DND-41 (cell line): ENCODE measurements at regions not wholly inside any gene's neighbourhood (a gene's known extent, or its start where the extent isn't known, plus 50 kb on each side); places are given as distances from the start of the nearest gene placed in this dataset.

ENCODE experiments used
- CTCF ChIP-seq: IDR thresholded peaks from 2 replicates; pipeline ENCODE4 v1.5.1; 2012; ENCODE audit warnings: borderline replicate concordance, low read length, moderate library complexity, mild to moderate bottlenecking; ENCODE audit not compliant: poor library complexity, severe bottlenecking; ENCODE audit errors: extremely low read depth
- EZH2 ChIP-seq: IDR thresholded peaks from 3 replicates; pipeline ENCODE4 v1.6.1; 2012; ENCODE audit warnings: borderline replicate concordance, low read depth, mild to moderate bottlenecking, moderate library complexity, low read length, inconsistent platforms; ENCODE audit not compliant: severe bottlenecking

DNA sequence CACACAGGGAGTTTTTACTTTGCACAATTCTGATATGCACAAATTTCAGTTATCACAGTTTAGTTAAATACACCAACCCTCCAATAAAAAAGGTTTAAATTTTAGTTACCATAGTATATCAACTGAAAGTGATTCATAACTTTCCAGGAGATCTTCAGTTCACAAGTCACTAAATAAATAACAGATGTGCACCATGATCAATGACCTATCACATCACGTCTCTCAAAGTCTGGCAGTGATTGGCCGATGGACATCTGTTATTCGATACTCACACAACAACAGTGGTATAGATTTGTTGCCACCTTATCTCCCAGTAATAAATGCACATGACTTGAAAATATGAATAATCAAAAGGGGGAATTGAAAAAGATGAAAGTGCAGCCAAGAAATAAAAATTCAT, 66.8 kb upstream of the PTCHD4 start:
- TF ChIP-seq EZH2: no peak
- no peak for TF ChIP-seq CTCF
